Ovary (tissue), 3 donors: ENCODE measurements at regions not wholly inside any gene's neighbourhood (a gene's known extent, or its start where the extent isn't known, plus 50 kb on each side); places are given as distances from the start of the nearest gene placed in this dataset.

Experiments
- EP300 ChIP-seq: sonication (generic); formaldehyde crosslinking; IDR thresholded peaks from one replicate; pipeline ENCODE4 v1.6.1; 2017; ENCODE audit warnings: antibody characterized with exemption
- POLR2A ChIP-seq: fragments of 450-650 bp; IDR thresholded peaks from one replicate; pipeline ENCODE4 v1.6.1; 2017; ENCODE audit warnings: antibody characterized with exemption, mild to moderate bottlenecking, moderate library complexity
- TF ChIP-seq, protein P1 (sequence below), 3 donors: fragments of 450-650 bp in 2 of 3; fragments of 200-600 bp in 1 of 3; IDR thresholded peaks; one replicate each; pipeline versions ENCODE4 v1.5.1 to v1.8.0; 2016 to 2022; ENCODE audit warnings: antibody characterized with exemption in 3 of 3, mild to moderate bottlenecking in 1 of 3
- donor health status: DM: no; HTN: no; CAD: no.

DNA sequence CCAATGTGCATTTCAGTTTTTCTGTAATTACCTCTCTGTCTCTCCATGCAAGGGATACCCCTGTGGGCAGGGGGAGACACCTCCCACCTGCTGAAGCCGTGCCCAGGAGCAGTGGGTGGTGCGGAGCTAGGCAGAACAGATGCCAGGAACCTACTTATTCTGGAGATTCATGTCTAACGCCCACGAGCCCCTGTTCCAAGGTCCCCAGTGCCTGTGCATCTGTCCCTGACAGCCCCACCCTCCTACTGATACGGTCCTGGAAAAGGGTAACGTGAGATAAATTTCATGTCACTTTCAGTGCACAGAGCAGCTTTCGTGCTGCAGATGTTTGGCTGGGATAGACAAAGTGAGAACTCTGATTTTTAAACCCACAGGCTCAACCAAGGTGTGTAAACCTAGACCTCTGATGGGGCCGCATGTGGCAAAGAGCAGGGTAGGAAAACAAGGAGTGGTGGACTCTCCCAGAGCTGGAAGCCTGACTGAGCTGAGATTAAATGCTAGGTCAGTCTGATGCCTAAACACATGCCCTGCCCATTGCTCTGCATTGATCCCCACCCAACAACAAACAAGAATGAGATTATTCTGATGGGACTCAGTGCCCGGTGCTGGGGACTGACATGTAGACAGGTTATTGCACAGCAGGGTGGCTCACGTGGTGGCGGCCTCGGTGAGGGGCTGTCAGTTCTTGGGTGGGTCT, 123.6 kb upstream of the GDF10 start:
- TF ChIP-seq POLR2A (no peak), EP300 (no peak)
- TF ChIP-seq, protein P1, sequence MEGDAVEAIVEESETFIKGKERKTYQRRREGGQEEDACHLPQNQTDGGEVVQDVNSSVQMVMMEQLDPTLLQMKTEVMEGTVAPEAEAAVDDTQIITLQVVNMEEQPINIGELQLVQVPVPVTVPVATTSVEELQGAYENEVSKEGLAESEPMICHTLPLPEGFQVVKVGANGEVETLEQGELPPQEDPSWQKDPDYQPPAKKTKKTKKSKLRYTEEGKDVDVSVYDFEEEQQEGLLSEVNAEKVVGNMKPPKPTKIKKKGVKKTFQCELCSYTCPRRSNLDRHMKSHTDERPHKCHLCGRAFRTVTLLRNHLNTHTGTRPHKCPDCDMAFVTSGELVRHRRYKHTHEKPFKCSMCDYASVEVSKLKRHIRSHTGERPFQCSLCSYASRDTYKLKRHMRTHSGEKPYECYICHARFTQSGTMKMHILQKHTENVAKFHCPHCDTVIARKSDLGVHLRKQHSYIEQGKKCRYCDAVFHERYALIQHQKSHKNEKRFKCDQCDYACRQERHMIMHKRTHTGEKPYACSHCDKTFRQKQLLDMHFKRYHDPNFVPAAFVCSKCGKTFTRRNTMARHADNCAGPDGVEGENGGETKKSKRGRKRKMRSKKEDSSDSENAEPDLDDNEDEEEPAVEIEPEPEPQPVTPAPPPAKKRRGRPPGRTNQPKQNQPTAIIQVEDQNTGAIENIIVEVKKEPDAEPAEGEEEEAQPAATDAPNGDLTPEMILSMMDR (IDR thresholded peaks at IDR 0.05) = no peak
